ENCODE measurements at regions not wholly inside any gene's neighbourhood (a gene's known extent, or its start where the extent isn't known, plus 50 kb on each side); places are given as distances from the start of the nearest gene placed in this dataset.
"Not testable (repeated sequence)": the region's sequence is repeated elsewhere in the genome, so short reads cannot be mapped to it uniquely, and the experiment has no call there.

- CTCF ChIA-PET, H3K27me3 Mint-ChIP-seq, H3K4me3 Mint-ChIP-seq, H3K9me3 Mint-ChIP-seq, H3K4me1 Mint-ChIP-seq, DNase-seq, H3K27ac Mint-ChIP-seq, H3K36me3 Mint-ChIP-seq: not testable (repeated sequence)
Observed at GRCh38 chr7:133177476-133177875, 75.4 kb upstream of the EXOC4 start.

DNA sequence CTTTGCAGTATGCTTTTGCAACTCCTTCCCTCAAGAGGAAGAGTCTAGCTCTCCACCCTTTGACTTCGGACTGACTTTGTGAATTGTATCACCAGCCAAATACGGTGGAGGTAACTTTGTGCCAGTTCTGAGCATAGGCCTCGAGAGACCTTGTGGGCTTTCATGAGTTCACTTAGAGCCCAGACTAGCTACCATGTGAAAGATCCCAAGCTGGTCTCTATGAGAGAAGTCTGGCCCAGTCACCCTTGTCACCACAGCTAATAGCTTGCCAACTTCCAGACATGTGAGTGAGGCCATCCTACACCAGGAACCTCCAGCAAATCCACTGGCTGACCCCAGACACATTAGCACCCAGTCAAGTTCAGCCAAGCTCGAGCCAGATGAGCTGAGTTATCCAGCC, 72.2 kb upstream of the EXOC4 start:
- no peaks in the 10 kb centered on the region for H3K36me3 Mint-ChIP-seq
- H3K4me1 Mint-ChIP-seq: no peaks in the 10 kb centered on the region
- no peak for DNase-seq
- no peaks in the 10 kb centered on the region for H3K27me3 Mint-ChIP-seq
- no peak overlapping the region for H3K4me3 Mint-ChIP-seq
- H3K9me3 Mint-ChIP-seq: peaks cover 2% of the 10 kb centered on the region
- CTCF ChIA-PET: interaction anchor here (0.6 kb wide), 1 partner anchor 52 kb away, joined by 3 read pairs; no protein-coding TSS in a partner anchor
- no peak overlapping the region for H3K27ac Mint-ChIP-seq

DNA sequence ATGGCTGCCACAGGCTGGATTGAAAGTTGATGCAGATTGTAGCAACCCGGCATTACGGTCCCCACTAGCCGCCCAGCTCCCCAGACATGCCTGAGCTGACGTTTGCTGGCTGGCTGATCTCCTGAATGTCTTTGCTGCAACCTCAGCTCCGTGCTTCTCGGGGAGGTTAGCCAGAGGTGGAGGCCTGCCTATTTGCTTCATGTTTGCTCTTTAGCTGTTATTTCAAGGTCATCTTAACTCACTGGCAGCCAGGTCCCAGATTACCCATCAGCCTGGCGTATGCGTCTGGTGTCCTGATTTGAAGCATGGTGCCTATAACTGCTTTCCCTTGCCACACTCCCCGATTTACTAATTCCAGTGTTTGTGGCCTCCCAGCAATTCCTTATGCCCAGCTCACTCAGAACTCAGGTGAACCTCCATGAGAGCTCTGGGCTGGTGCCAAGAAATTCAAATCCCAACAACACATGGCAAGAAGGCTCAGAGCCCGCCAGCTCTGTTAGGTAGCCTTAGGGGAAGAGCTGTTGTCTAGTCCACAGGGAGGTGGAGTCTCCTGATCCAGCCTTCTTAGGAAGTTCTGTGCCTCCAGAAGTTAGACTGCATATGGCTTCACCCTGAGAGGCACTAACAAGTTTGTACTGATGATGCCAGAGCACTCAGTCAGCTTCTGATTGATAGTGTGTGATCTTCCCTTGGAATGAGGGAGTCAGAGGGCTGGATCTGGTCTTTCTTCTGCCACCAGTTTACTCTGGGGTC, 69.7 kb upstream of the EXOC4 start:
- no peaks in the 10 kb centered on the region for H3K9me3 Mint-ChIP-seq
- no peak overlapping the region for H3K27ac Mint-ChIP-seq
- no peaks in the 10 kb centered on the region for H3K27me3 Mint-ChIP-seq
- no peak for DNase-seq
- CTCF ChIA-PET: no interaction called here
- H3K4me1 Mint-ChIP-seq: no peaks in the 10 kb centered on the region
- H3K36me3 Mint-ChIP-seq: no peaks in the 10 kb centered on the region
- no peak overlapping the region for H3K4me3 Mint-ChIP-seq

DNA sequence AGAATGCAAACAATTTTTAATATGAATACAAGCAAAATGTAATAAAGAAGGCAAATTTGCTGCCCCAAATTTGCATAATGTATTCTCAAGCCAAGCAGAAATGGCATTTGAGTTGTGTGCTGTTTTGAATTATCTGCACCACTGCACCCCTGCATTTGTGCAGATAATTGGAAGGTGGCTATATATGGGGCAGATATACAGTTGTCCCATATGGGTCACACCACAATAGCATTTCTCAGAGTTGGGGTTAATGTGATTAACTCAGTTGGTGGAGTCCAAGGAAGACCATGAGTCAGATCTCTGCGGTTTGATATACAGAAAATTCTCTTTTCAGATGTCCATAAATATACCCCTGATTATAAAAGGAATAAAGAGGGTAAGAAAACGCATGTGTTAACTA, 68.9 kb upstream of the EXOC4 start:
- Mint-ChIP-seq H3K9me3 (no peaks in the 10 kb centered on the region), H3K4me3 (no peak overlapping the region), H3K36me3 (no peaks in the 10 kb centered on the region), H3K27me3 (no peaks in the 10 kb centered on the region), H3K4me1 (no peaks in the 10 kb centered on the region), H3K27ac (no peak overlapping the region)
- no peak for DNase-seq
- CTCF ChIA-PET: no interaction called here

DNA sequence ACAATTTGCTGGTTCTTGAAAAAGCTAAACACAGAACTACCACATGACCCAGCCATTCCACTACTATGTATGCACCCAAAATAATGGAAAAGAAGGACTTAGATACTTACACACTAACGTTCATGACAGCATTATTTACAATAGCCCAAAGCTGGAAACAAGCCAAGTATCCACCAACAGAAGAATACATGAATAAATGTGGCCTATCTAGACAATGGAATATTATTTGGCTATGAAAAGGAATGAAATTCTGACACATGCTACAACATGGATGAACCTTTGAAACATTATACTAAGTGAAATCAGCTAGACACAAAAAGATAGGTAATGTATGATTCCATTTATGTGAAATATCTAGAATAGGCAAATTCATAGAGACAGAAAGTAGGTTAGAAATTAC, 67.4 kb upstream of the EXOC4 start:
- Mint-ChIP-seq H3K27me3 (no peaks in the 10 kb centered on the region), H3K27ac (no peak overlapping the region), H3K9me3 (no peaks in the 10 kb centered on the region), H3K36me3 (no peaks in the 10 kb centered on the region), H3K4me1 (no peaks in the 10 kb centered on the region), H3K4me3 (no peak overlapping the region)
- DNase-seq: no peak
- CTCF ChIA-PET: no interaction called here

- no peaks in the 10 kb centered on the region for H3K4me1 Mint-ChIP-seq
- CTCF ChIA-PET: no interaction called here
- no peaks in the 10 kb centered on the region for H3K27me3 Mint-ChIP-seq
- no peak overlapping the region for H3K27ac Mint-ChIP-seq
- no peak overlapping the region for H3K4me3 Mint-ChIP-seq
- DNase-seq: no peak
- no peaks in the 10 kb centered on the region for H3K36me3 Mint-ChIP-seq
- H3K9me3 Mint-ChIP-seq: no peaks in the 10 kb centered on the region
Observed at GRCh38 chr7:133186060-133186459, 66.8 kb upstream of the EXOC4 start.

GRCh38 chr7:133190172-133190528, 62.7 kb upstream of the EXOC4 start:
- Mint-ChIP-seq H3K27ac (no peak overlapping the region), H3K9me3 (no peaks in the 10 kb centered on the region), H3K36me3 (no peaks in the 10 kb centered on the region), H3K27me3 (peaks cover 4% of the 10 kb centered on the region), H3K4me3 (no peak overlapping the region), H3K4me1 (no peaks in the 10 kb centered on the region)
- CTCF ChIA-PET: no interaction called here
- DNase-seq: no peak

GRCh38 chr7:133190650-133191049, 62.2 kb upstream of the EXOC4 start:
- CTCF ChIA-PET: no interaction called here
- H3K4me3 Mint-ChIP-seq: no peak overlapping the region

GRCh38 chr7:133191787-133192186, 61.1 kb upstream of the EXOC4 start:
- no peaks in the 10 kb centered on the region for H3K4me1 Mint-ChIP-seq
- no peak overlapping the region for H3K27ac Mint-ChIP-seq
- no peak overlapping the region for H3K4me3 Mint-ChIP-seq
- no peaks in the 10 kb centered on the region for H3K9me3 Mint-ChIP-seq
- peaks cover 4% of the 10 kb centered on the region for H3K27me3 Mint-ChIP-seq
- no peak for DNase-seq
- CTCF ChIA-PET: no interaction called here
- H3K36me3 Mint-ChIP-seq: no peaks in the 10 kb centered on the region

More at GRCh38 chr7:133190650-133191049, 62.2 kb upstream of the EXOC4 start:
- Mint-ChIP-seq H3K27ac (no peak overlapping the region), H3K36me3 (no peaks in the 10 kb centered on the region), H3K27me3 (peaks cover 4% of the 10 kb centered on the region), H3K4me1 (no peaks in the 10 kb centered on the region), H3K9me3 (no peaks in the 10 kb centered on the region)
- DNase-seq: no peak

DNA sequence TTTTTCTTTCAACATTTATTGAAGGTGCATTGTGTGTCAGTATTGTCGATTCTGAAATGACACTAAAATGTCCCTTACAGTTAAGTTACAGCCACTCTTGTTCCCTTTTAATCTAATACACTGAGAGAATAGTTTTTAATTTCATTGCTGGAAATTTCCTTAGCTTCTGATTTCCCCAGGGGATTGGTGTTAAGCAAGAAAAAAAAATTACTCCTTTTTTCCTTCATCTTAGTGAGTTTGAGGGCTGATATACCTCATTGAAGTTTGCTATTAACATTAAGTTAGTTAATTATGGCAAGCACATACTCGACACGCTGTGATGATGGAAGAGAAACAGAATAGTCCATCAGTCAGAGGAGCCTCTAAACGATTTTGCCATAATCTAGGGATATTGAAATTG, 57.0 kb upstream of the EXOC4 start:
- no peak for DNase-seq
- Mint-ChIP-seq H3K27me3 (peaks cover 12% of the 10 kb centered on the region), H3K27ac (no peak overlapping the region), H3K4me3 (no peak overlapping the region), H3K9me3 (no peaks in the 10 kb centered on the region), H3K4me1 (no peaks in the 10 kb centered on the region), H3K36me3 (no peaks in the 10 kb centered on the region)
- CTCF ChIA-PET: no interaction called here

GRCh38 chr7:133196856-133197612, 55.8 kb upstream of the EXOC4 start:
- CTCF ChIA-PET: no interaction called here
- Mint-ChIP-seq H3K36me3 (no peaks in the 10 kb centered on the region), H3K27me3 (peaks cover 8% of the 10 kb centered on the region), H3K27ac (no peak overlapping the region), H3K9me3 (no peaks in the 10 kb centered on the region), H3K4me3 (no peak overlapping the region), H3K4me1 (no peaks in the 10 kb centered on the region)
- DNase-seq: no peak

DNA sequence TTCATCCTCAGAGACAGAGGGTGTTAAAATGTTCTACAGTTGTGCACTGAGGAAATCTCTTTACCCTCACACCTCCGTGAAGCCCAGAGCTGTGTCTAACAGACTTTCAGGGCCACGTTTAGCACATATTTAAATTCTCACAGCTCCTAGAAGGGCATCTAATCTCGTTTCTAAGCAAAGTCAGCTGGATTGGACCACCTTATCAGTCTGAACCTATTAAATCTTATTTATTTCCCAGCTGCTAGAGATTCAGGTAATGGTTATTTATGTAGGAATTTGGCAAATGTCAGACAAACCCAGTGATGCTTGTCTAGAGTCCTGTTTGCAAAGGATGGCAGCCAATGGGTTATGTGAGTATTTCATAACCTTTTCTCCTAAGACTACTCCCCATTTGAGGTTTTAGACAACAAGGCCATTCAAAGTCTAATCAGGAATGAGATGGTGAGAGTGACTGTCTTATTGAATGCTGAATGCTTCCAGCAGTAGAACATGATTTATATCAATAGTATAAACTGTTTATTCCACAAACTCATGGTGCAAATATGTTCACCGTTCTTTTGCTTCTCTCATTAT, 54.8 kb upstream of the EXOC4 start:
- H3K27ac Mint-ChIP-seq: no peak overlapping the region
- CTCF ChIA-PET: no interaction called here
- H3K27me3 Mint-ChIP-seq: peaks cover 8% of the 10 kb centered on the region
- no peaks in the 10 kb centered on the region for H3K4me1 Mint-ChIP-seq
- H3K4me3 Mint-ChIP-seq: no peak overlapping the region
- DNase-seq: no peak
- H3K9me3 Mint-ChIP-seq: no peaks in the 10 kb centered on the region
- H3K36me3 Mint-ChIP-seq: no peaks in the 10 kb centered on the region

- no peak overlapping the region for H3K27ac Mint-ChIP-seq
- CTCF ChIA-PET: no interaction called here
- H3K27me3 Mint-ChIP-seq: peaks cover 8% of the 10 kb centered on the region
- no peaks in the 10 kb centered on the region for H3K36me3 Mint-ChIP-seq
- H3K4me3 Mint-ChIP-seq: no peak overlapping the region
- DNase-seq: no peak
- no peaks in the 10 kb centered on the region for H3K4me1 Mint-ChIP-seq
- H3K9me3 Mint-ChIP-seq: no peaks in the 10 kb centered on the region
Observed at GRCh38 chr7:133199831-133200230, 53.0 kb upstream of the EXOC4 start.

- Mint-ChIP-seq H3K9me3 (no peaks in the 10 kb centered on the region), H3K36me3 (no peaks in the 10 kb centered on the region), H3K4me3 (no peak overlapping the region), H3K27me3 (peaks cover 9% of the 10 kb centered on the region), H3K27ac (no peak overlapping the region), H3K4me1 (no peaks in the 10 kb centered on the region)
- DNase-seq: no peak
- CTCF ChIA-PET: no interaction called here
Observed at GRCh38 chr7:133201470-133201869, 51.4 kb upstream of the EXOC4 start.

- Mint-ChIP-seq H3K4me3 (no peak overlapping the region), H3K4me1 (no peaks in the 10 kb centered on the region), H3K27ac (no peak overlapping the region), H3K9me3 (no peaks in the 10 kb centered on the region), H3K27me3 (peaks cover 10% of the 10 kb centered on the region), H3K36me3 (no peaks in the 10 kb centered on the region)
- CTCF ChIA-PET: no interaction called here
- DNase-seq: no peak
Observed at GRCh38 chr7:133202942-133203341, 49.9 kb upstream of the EXOC4 start.
